GM12878 (cell line): ENCODE measurements at regions not wholly inside any gene's neighbourhood (a gene's known extent, or its start where the extent isn't known, plus 50 kb on each side); places are given as distances from the start of the nearest gene placed in this dataset.

ENCODE experiments used
- ATAC-seq: fragments of 200-7000 bp; cut with Tn5 transposase; 3 replicates; pipeline ENCODE4 v1.9.1; 2020; ENCODE audit warnings: mild to moderate bottlenecking, moderate library complexity
- BruUV-seq: library from RNA; stranded (reverse); fragments of 400-500 nt; replicated peaks from 2 replicates; lab custom pipeline; 2021; lab: Mats Ljungman, UMichigan
- CTCF ChIA-PET: fragments of 300-600 bp; sonication (Branson Sonifier 250); formaldehyde crosslinking; extraction: SDS; loops from one replicate; lab custom pipeline; 2021; ENCODE audit warnings: inconsistent platforms; lab: Yijun Ruan, JAX
- POLR2A ChIA-PET: fragments of 350-600 bp; formaldehyde crosslinking; extraction: SDS; loops from one replicate; lab custom pipeline; 2021; ENCODE audit warnings: inconsistent platforms; lab: Charles Lee
- RAD21 ChIA-PET: fragments of 300-600 bp; sonication (Branson Sonifier 250); formaldehyde crosslinking; loops from one replicate; lab custom pipeline; 2023; ENCODE audit warnings: antibody characterized with exemption; ENCODE audit not compliant: unreplicated experiment; lab: Charles Lee
- SMC1A ChIA-PET: fragments of 300-600 bp; sonication (Branson Sonifier 250); formaldehyde crosslinking; loops from one replicate; lab custom pipeline; 2023; ENCODE audit not compliant: unreplicated experiment, uncharacterized antibody; lab: Charles Lee
- DNase-seq: peaks from one replicate; pipeline ENCODE4 v3.0.0-alpha.2; 2011; ENCODE audit warnings: low read depth, low spot score
- FAIRE-seq: peaks from 3 replicates; lab custom pipeline; 2011; peaks lifted over from hg19 to GRCh38; lab: Jason Lieb, UNC
- H2AFZ ChIP-seq: 2 replicates; pipeline ENCODE4 v1.6.0; 2011; ENCODE audit warnings: low read depth, low read length, control low read depth; ENCODE audit not compliant: control insufficient read depth
- H3K27ac ChIP-seq: 2 replicates; pipeline ENCODE4 v1.5.1; 2011; ENCODE audit warnings: control low read depth; ENCODE audit not compliant: control insufficient read depth, insufficient read depth
- H3K27me3 ChIP-seq, 2 experiments: replicated peaks in 1 of 2; 2 replicates each; pipeline versions ENCODE4 v1.6.0 to v1.6.1; 2011; ENCODE audit warnings: low read length in 1 of 2; ENCODE audit not compliant: control insufficient read depth in 2 of 2, insufficient read depth in 2 of 2
- H3K36me3 ChIP-seq, 2 experiments: 2 replicates each; pipeline ENCODE4 v1.5.1; 2011; ENCODE audit warnings: low read length in 1 of 2; ENCODE audit not compliant: control insufficient read depth in 2 of 2, insufficient read depth in 2 of 2
- H3K4me1 ChIP-seq: 2 replicates; pipeline ENCODE4 v1.6.1; 2011; ENCODE audit warnings: mild to moderate bottlenecking, low read length, moderate library complexity, mixed read lengths; ENCODE audit not compliant: control insufficient read depth, insufficient read depth
- H3K4me2 ChIP-seq: 2 replicates; pipeline ENCODE4 v1.6.0; 2011; ENCODE audit warnings: control low read depth; ENCODE audit not compliant: control insufficient read depth, insufficient read depth
- H3K4me3 ChIP-seq: fragments of 200-600 bp; sonication (generic); 2 replicates; pipeline ENCODE4 v1.5.1; 2016
- H3K79me2 ChIP-seq: 2 replicates; pipeline ENCODE4 v1.6.0; 2011; ENCODE audit warnings: low read length; ENCODE audit not compliant: control insufficient read depth, insufficient read depth
- H3K9ac ChIP-seq: 2 replicates; pipeline ENCODE4 v1.8.0; 2011; ENCODE audit warnings: low read length, control low read depth, mixed read lengths; ENCODE audit not compliant: control insufficient read depth, insufficient read depth
- H3K9me3 ChIP-seq: replicated peaks from 3 replicates; pipeline ENCODE4 v1.5.1; 2011; ENCODE audit warnings: mild to moderate bottlenecking, low read length; ENCODE audit not compliant: control insufficient read depth, insufficient read depth
- H4K20me1 ChIP-seq: 2 replicates; pipeline ENCODE4 v1.6.0; 2011; ENCODE audit not compliant: control insufficient read depth, insufficient read depth
- SMC3 ChIP-seq: IDR thresholded peaks from 2 replicates; pipeline ENCODE4 v1.6.1; 2011; ENCODE audit warnings: low read length, improper control_type of control experiment, borderline replicate concordance
- WGBS: methylation state at CpG from one replicate; pipeline ENCODE4 v1.1.6; 2016; ENCODE audit warnings: low lambda C conversion rate; ENCODE audit not compliant: insufficient replicate concordance, insufficient coverage; ENCODE audit errors: missing lambda C conversion rate; 5-methylcytosine and 5-hydroxymethylcytosine counted together
- in situ Hi-C: fragments of 300-500 bp; cut with MboI; formaldehyde crosslinking; loops from 9 replicates; pipeline ENCODE4 v1.14.3; 2018; ENCODE audit warnings: mixed read lengths
- intact Hi-C: fragments of 100-400 bp; cut with micrococcal nuclease; formaldehyde crosslinking; loops from one replicate; pipeline ENCODE4 v1.14.2; 2022; ENCODE audit not compliant: unreplicated experiment
- TF ChIP-seq, protein P1 (sequence below): fragments of 450-650 bp; IDR thresholded peaks from 2 replicates; pipeline ENCODE4 v1.6.1; 2018; ENCODE audit warnings: borderline replicate concordance, mild to moderate bottlenecking; ENCODE audit not compliant: partially characterized antibody
- TF ChIP-seq, protein P2 (sequence below): fragments of 450-650 bp; IDR thresholded peaks from 2 replicates; pipeline ENCODE4 v1.6.1; 2017; ENCODE audit warnings: borderline replicate concordance
- TF ChIP-seq, protein P3 (sequence below): fragments of 450-650 bp; IDR thresholded peaks from 2 replicates; pipeline ENCODE4 v1.6.1; 2017; ENCODE audit warnings: mild to moderate bottlenecking, moderate library complexity

DNA sequence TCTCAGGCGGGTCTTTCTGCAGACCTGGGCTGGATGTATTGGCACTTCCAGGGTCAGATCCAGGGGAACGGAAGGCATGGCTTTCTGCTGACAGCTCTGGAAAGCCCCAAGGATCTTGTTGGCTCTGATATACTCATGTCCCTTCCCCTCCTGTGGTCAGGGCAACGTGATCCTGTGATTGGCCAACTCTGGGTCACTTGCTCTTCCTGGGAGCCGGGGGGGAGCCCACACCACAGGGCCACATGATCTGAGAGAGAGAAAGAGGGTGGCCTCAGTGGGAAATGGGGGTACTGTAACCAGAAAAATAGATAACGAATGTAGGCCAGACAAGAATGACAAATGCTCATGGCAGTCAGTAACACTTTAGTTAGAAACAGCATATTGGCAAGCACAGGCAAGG lies 223.0 kb downstream of the NFATC2 start:
- Histone ChIP-seq H3K27me3 (no peaks in the 10 kb centered on the region; a peak in 1 of 4 replicates), H3K4me3 (no peak overlapping the region), H3K79me2 (no peaks in the 10 kb centered on the region), H3K27ac (no peak overlapping the region), H3K9me3 (no peaks in the 10 kb centered on the region; the same call in 2 of the 3 replicates), H4K20me1 (no peaks in the 10 kb centered on the region), H3K4me2 (no peak overlapping the region), H3K4me1 (no peaks in the 10 kb centered on the region), H3K36me3 (no peaks in the 10 kb centered on the region), H3K9ac (no peak overlapping the region), H2AFZ (no peak overlapping the region)
- intact Hi-C loops, result no loop called here
- BruUV-seq, result no TSS peak
- ATAC-seq (no peak), DNase-seq (no peak), FAIRE-seq (no peak)
- ChIA-PET POLR2A (no interaction called here), SMC1A (no interaction called here), CTCF (interaction anchor here (2.2 kb wide), 1 partner anchor 12 kb away, joined by 7 read pairs; no protein-coding TSS in a partner anchor), RAD21 (no interaction called here)
- TF ChIP-seq, protein P1, sequence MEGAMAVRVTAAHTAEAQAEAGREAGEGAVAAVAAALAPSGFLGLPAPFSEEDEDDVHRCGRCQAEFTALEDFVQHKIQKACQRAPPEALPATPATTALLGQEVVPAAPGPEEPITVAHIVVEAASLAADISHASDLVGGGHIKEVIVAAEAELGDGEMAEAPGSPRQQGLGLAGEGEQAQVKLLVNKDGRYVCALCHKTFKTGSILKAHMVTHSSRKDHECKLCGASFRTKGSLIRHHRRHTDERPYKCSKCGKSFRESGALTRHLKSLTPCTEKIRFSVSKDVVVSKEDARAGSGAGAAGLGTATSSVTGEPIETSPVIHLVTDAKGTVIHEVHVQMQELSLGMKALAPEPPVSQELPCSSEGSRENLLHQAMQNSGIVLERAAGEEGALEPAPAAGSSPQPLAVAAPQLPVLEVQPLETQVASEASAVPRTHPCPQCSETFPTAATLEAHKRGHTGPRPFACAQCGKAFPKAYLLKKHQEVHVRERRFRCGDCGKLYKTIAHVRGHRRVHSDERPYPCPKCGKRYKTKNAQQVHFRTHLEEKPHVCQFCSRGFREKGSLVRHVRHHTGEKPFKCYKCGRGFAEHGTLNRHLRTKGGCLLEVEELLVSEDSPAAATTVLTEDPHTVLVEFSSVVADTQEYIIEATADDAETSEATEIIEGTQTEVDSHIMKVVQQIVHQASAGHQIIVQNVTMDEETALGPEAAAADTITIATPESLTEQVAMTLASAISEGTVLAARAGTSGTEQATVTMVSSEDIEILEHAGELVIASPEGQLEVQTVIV, result no peak
- 15% methylated on average over 5 of the region's 5 CpGs for WGBS
- in situ Hi-C loops, result no loop called here

DNA sequence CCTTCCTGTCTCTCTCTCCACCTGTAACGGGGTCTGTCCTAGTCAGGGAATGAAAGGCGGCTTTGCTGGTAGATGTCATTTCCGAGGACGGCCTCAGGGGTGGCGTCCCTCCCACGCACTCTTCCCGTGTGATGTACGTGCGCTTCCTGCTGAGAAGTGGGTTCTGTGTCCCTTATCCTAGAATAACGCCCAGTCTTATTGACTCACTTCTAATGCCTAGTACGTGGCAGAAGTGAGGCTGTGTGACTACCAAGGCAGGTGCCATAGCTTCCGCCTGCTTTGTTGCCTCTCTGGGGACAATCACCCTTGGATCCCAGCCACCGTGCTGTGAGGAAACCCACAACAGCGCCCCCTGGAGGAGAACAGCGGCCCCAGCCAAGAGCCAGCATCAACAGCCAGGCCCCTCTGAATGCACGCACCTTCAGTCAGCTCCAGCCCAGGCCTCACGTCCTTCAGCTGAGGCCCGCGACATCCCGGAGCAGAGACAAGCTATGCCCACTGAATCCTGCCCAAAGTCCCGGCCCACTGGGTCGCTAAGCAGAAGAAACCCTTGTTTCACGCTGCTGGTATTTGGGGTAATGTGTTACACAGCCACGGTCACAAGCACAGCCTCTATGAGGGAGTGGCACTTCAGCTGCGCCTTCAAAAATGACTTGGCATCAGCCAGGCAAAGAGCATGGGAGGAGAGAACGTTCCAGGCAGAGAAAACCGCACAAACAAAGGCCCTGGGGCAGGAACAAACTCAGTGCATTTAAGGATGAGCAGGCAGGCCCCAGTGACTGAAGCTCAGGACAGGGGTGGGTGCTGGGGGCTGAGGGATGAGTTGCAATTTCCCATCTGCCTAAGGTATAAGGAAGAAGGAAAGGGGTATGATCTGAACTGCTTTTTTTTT lies 224.2 kb downstream of the NFATC2 start:
- no peak for FAIRE-seq
- no peaks in the 10 kb centered on the region for H3K79me2 ChIP-seq
- H3K4me3 ChIP-seq, result no peak overlapping the region
- no peaks in the 10 kb centered on the region; the same call in 2 of the 3 replicates for H3K9me3 ChIP-seq
- in situ Hi-C loops, result no loop called here
- RAD21 ChIA-PET, result no interaction called here
- WGBS, result 26% methylated on average over 27 of the region's 27 CpGs
- peak; percentile 58 for ATAC-seq
- no peak overlapping the region for H3K9ac ChIP-seq
- BruUV-seq, result no TSS peak
- H3K4me1 ChIP-seq, result no peaks in the 10 kb centered on the region
- H3K36me3 ChIP-seq, result no peaks in the 10 kb centered on the region
- CTCF ChIA-PET, result interaction anchor here (0.9 to 2.2 kb wide), 2 partner anchors 11 to 330 kb away, joined by 4 to 7 read pairs; no protein-coding TSS in a partner anchor
- no peak overlapping the region for H2AFZ ChIP-seq
- peaks cover 0 to 2% of the 10 kb centered on the region in 2 experiments; a peak in 2 of 4 replicates for H3K27me3 ChIP-seq
- no peak overlapping the region for H3K4me2 ChIP-seq
- no peaks in the 10 kb centered on the region for H4K20me1 ChIP-seq
- H3K27ac ChIP-seq, result no peak overlapping the region
- intact Hi-C loops, result no loop called here
- POLR2A ChIA-PET, result no interaction called here
- SMC1A ChIA-PET, result no interaction called here
- DNase-seq, result no peak
- TF ChIP-seq, protein P2, sequence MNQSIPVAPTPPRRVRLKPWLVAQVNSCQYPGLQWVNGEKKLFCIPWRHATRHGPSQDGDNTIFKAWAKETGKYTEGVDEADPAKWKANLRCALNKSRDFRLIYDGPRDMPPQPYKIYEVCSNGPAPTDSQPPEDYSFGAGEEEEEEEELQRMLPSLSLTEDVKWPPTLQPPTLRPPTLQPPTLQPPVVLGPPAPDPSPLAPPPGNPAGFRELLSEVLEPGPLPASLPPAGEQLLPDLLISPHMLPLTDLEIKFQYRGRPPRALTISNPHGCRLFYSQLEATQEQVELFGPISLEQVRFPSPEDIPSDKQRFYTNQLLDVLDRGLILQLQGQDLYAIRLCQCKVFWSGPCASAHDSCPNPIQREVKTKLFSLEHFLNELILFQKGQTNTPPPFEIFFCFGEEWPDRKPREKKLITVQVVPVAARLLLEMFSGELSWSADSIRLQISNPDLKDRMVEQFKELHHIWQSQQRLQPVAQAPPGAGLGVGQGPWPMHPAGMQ, result no peak
- 0 out of 2 replicates have a peak, but pooled peaks have one; percentile 10 for TF ChIP-seq SMC3
- TF ChIP-seq, protein P3, sequence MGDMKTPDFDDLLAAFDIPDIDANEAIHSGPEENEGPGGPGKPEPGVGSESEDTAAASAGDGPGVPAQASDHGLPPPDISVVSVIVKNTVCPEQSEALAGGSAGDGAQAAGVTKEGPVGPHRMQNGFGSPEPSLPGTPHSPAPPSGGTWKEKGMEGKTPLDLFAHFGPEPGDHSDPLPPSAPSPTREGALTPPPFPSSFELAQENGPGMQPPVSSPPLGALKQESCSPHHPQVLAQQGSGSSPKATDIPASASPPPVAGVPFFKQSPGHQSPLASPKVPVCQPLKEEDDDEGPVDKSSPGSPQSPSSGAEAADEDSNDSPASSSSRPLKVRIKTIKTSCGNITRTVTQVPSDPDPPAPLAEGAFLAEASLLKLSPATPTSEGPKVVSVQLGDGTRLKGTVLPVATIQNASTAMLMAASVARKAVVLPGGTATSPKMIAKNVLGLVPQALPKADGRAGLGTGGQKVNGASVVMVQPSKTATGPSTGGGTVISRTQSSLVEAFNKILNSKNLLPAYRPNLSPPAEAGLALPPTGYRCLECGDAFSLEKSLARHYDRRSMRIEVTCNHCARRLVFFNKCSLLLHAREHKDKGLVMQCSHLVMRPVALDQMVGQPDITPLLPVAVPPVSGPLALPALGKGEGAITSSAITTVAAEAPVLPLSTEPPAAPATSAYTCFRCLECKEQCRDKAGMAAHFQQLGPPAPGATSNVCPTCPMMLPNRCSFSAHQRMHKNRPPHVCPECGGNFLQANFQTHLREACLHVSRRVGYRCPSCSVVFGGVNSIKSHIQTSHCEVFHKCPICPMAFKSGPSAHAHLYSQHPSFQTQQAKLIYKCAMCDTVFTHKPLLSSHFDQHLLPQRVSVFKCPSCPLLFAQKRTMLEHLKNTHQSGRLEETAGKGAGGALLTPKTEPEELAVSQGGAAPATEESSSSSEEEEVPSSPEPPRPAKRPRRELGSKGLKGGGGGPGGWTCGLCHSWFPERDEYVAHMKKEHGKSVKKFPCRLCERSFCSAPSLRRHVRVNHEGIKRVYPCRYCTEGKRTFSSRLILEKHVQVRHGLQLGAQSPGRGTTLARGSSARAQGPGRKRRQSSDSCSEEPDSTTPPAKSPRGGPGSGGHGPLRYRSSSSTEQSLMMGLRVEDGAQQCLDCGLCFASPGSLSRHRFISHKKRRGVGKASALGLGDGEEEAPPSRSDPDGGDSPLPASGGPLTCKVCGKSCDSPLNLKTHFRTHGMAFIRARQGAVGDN, result no peak
